ENCODE measurements at regions not wholly inside any gene's neighbourhood (a gene's known extent, or its start where the extent isn't known, plus 50 kb on each side); places are given as distances from the start of the nearest gene placed in this dataset.

GRCh38 chr3:80675790-80676189 is 908.0 kb upstream of the ROBO1 start:
- no peak for TF ChIP-seq CTCF (IDR thresholded peaks at IDR 0.05; ENCODE audit: insufficient read depth, low read depth, low read length)
- H3K4me3 ChIP-seq (ENCODE audit: low read depth, low read length): no peak overlapping the region
- DNase-seq (ENCODE audit: low read depth): no peak

- no peak for TF ChIP-seq CTCF (IDR thresholded peaks at IDR 0.05; ENCODE audit: insufficient read depth, low read depth, low read length)
- no peak for DNase-seq (ENCODE audit: low read depth)
- H3K4me3 ChIP-seq (ENCODE audit: low read depth, low read length): no peak overlapping the region
Observed at GRCh38 chr3:80668600-80669294, 900.9 kb upstream of the ROBO1 start.

- DNase-seq (ENCODE audit: low read depth): no peak
- no peak overlapping the region for H3K4me3 ChIP-seq (ENCODE audit: low read depth, low read length)
- no peak for TF ChIP-seq CTCF (IDR thresholded peaks at IDR 0.05; ENCODE audit: insufficient read depth, low read depth, low read length)
Observed at GRCh38 chr3:80668100-80668499, 900.3 kb upstream of the ROBO1 start.

GRCh38 chr3:80663426-80663825 is 895.6 kb upstream of the ROBO1 start:
- TF ChIP-seq CTCF (IDR thresholded peaks at IDR 0.05; ENCODE audit: insufficient read depth, low read depth, low read length): no peak
- DNase-seq (ENCODE audit: low read depth): no peak
- H3K4me3 ChIP-seq (ENCODE audit: low read depth, low read length): no peak overlapping the region

GRCh38 chr3:80655216-80655615 is 887.4 kb upstream of the ROBO1 start:
- no peak for TF ChIP-seq CTCF (IDR thresholded peaks at IDR 0.05; ENCODE audit: insufficient read depth, low read depth, low read length)
- DNase-seq (ENCODE audit: low read depth): no peak
- H3K4me3 ChIP-seq (ENCODE audit: low read depth, low read length): no peak overlapping the region

- no peak overlapping the region for H3K4me3 ChIP-seq (ENCODE audit: low read depth, low read length)
- no peak for TF ChIP-seq CTCF (IDR thresholded peaks at IDR 0.05; ENCODE audit: insufficient read depth, low read depth, low read length)
- no peak for DNase-seq (ENCODE audit: low read depth)
Observed at GRCh38 chr3:80649170-80649569, 881.4 kb upstream of the ROBO1 start.

- no peak for DNase-seq (ENCODE audit: low read depth)
- H3K4me3 ChIP-seq (ENCODE audit: low read depth, low read length): no peak overlapping the region
Observed at GRCh38 chr3:80643421-80643820, 875.6 kb upstream of the ROBO1 start.

More at GRCh38 chr3:80643421-80643820, 875.6 kb upstream of the ROBO1 start:
- TF ChIP-seq CTCF (IDR thresholded peaks at IDR 0.05; ENCODE audit: insufficient read depth, low read depth, low read length): no peak

All from fibroblast of villous mesenchyme (primary cell).